GM12873 (cell line): ENCODE measurements at regions not wholly inside any gene's neighbourhood (a gene's known extent, or its start where the extent isn't known, plus 50 kb on each side); places are given as distances from the start of the nearest gene placed in this dataset.

Experiments used
- CTCF ChIP-seq: IDR thresholded peaks from 2 replicates; pipeline ENCODE4 v1.5.1; 2012; ENCODE audit warnings: low read depth, mild to moderate bottlenecking, moderate library complexity, low read length, control low read depth; ENCODE audit not compliant: insufficient read depth; ENCODE audit errors: missing control alignments

GRCh38 chrX:39984191-39984956 is 113.4 kb downstream of the BCOR start:
- TF ChIP-seq CTCF, result no peak

GRCh38 chrX:39985071-39985470 is 112.7 kb downstream of the BCOR start:
- TF ChIP-seq CTCF, result no peak

- TF ChIP-seq CTCF, result no peak
These were observed 112.2 kb downstream of the BCOR start for GRCh38 chrX:39985551-39985950.

- no peak for TF ChIP-seq CTCF
These were observed 109.3 kb downstream of the BCOR start for GRCh38 chrX:39988496-39988895.

GRCh38 chrX:39990388-39990787 is 107.4 kb downstream of the BCOR start:
- no peak for TF ChIP-seq CTCF

- TF ChIP-seq CTCF, result no peak
These were observed 105.5 kb downstream of the BCOR start for GRCh38 chrX:39992300-39992699.

GRCh38 chrX:39995457-39995856 is 102.3 kb downstream of the BCOR start:
- no peak for TF ChIP-seq CTCF

GRCh38 chrX:39996536-39996935 is 101.2 kb downstream of the BCOR start:
- no peak for TF ChIP-seq CTCF
